Lower lobe of right lung (tissue), 2 donors: ENCODE measurements at regions not wholly inside any gene's neighbourhood (a gene's known extent, or its start where the extent isn't known, plus 50 kb on each side); places are given as distances from the start of the nearest gene placed in this dataset.

ENCODE experiments used
- ATAC-seq, 2 donors: fragments of 200-7000 bp; cut with Tn5 transposase; one replicate each; pipeline ENCODE4 v1.9.1; 2020 to 2022; ENCODE audit warnings: mild to moderate bottlenecking in 2 of 2, moderate library complexity in 2 of 2
- DNase-seq: peaks from one replicate; pipeline ENCODE4 v3.0.0-alpha.2; 2020
- H3K27ac ChIP-seq: fragments of 200-600 bp; one replicate; pipeline ENCODE4 v1.8.0; 2022
- H3K27me3 ChIP-seq: fragments of 200-600 bp; one replicate; pipeline ENCODE4 v1.8.0; 2022; ENCODE audit warnings: low read depth
- H3K36me3 ChIP-seq: fragments of 200-600 bp; one replicate; pipeline ENCODE4 v1.8.0; 2022; ENCODE audit warnings: mild to moderate bottlenecking
- H3K4me1 ChIP-seq: fragments of 200-600 bp; one replicate; pipeline ENCODE4 v1.8.0; 2022
- H3K4me3 ChIP-seq: fragments of 200-600 bp; one replicate; pipeline ENCODE4 v1.8.0; 2022; ENCODE audit warnings: mild to moderate bottlenecking
- H3K9me3 ChIP-seq: fragments of 200-600 bp; one replicate; pipeline ENCODE4 v1.8.0; 2022
- CTCF ChIP-seq: fragments of 200-600 bp; IDR thresholded peaks from one replicate; pipeline ENCODE4 v1.8.0; 2022; ENCODE audit warnings: antibody characterized with exemption, mild to moderate bottlenecking
- intact Hi-C: fragments of 100-400 bp; cut with DNase I; formaldehyde crosslinking; loops from one replicate; pipeline ENCODE4 v1.11.0; 2022
- donor health status: DM: no; HTN: yes; CAD: no; lungs with severe emphysema.

- Histone ChIP-seq H3K36me3 (no peaks in the 10 kb centered on the region), H3K9me3 (no peaks in the 10 kb centered on the region), H3K27ac (no peak overlapping the region), H3K4me3 (no peak overlapping the region), H3K4me1 (no peaks in the 10 kb centered on the region), H3K27me3 (no peaks in the 10 kb centered on the region)
- ATAC-seq (no peak), DNase-seq (no peak)
- no peak for TF ChIP-seq CTCF
- intact Hi-C loops = no loop called here
Measured at GRCh38 chr7:81498176-81498575, 271.7 kb downstream of the HGF start.

GRCh38 chr7:81492910-81493309 is 276.9 kb downstream of the HGF start:
- Histone ChIP-seq H3K4me1 (no peaks in the 10 kb centered on the region), H3K27ac (no peak overlapping the region), H3K36me3 (no peaks in the 10 kb centered on the region), H3K9me3 (no peaks in the 10 kb centered on the region), H3K4me3 (no peak overlapping the region), H3K27me3 (no peaks in the 10 kb centered on the region)
- intact Hi-C loops = no loop called here
- DNase-seq = no peak
- TF ChIP-seq CTCF = no peak
- ATAC-seq = no peak

GRCh38 chr7:81492240-81492639 is 277.6 kb downstream of the HGF start:
- Histone ChIP-seq H3K27ac (no peak overlapping the region), H3K36me3 (no peaks in the 10 kb centered on the region), H3K4me3 (no peak overlapping the region), H3K4me1 (no peaks in the 10 kb centered on the region), H3K9me3 (no peaks in the 10 kb centered on the region), H3K27me3 (no peaks in the 10 kb centered on the region)
- intact Hi-C loops = no loop called here
- TF ChIP-seq CTCF = no peak
- DNase-seq (no peak), ATAC-seq (no peak)

GRCh38 chr7:81491573-81491972 is 278.3 kb downstream of the HGF start:
- Histone ChIP-seq H3K36me3 (no peaks in the 10 kb centered on the region), H3K4me1 (no peaks in the 10 kb centered on the region), H3K4me3 (no peak overlapping the region), H3K27me3 (no peaks in the 10 kb centered on the region), H3K9me3 (no peaks in the 10 kb centered on the region), H3K27ac (no peak overlapping the region)
- ATAC-seq (no peak), DNase-seq (no peak)
- TF ChIP-seq CTCF = no peak
- intact Hi-C loops = no loop called here

- no peak overlapping the region for H3K4me3 ChIP-seq
- no peaks in the 10 kb centered on the region for H3K27me3 ChIP-seq
- TF ChIP-seq CTCF = no peak
- intact Hi-C loops = no loop called here
- no peaks in the 10 kb centered on the region for H3K4me1 ChIP-seq
- no peaks in the 10 kb centered on the region for H3K36me3 ChIP-seq
- no peak overlapping the region for H3K27ac ChIP-seq
- ATAC-seq = no peak
- DNase-seq = no peak
- H3K9me3 ChIP-seq = no peaks in the 10 kb centered on the region
Measured at GRCh38 chr7:81488210-81488609, 281.6 kb downstream of the HGF start.

GRCh38 chr7:81487516-81487915 is 282.3 kb downstream of the HGF start:
- no peak for TF ChIP-seq CTCF
- DNase-seq (no peak), ATAC-seq (peak in 1 of 2 donors; percentile 19)
- Histone ChIP-seq H3K9me3 (no peaks in the 10 kb centered on the region), H3K4me3 (no peak overlapping the region), H3K4me1 (no peaks in the 10 kb centered on the region), H3K27ac (no peak overlapping the region), H3K27me3 (no peaks in the 10 kb centered on the region), H3K36me3 (no peaks in the 10 kb centered on the region)
- intact Hi-C loops = no loop called here
